GM18507 (cell line): ENCODE measurements at regions not wholly inside any gene's neighbourhood (a gene's known extent, or its start where the extent isn't known, plus 50 kb on each side); places are given as distances from the start of the nearest gene placed in this dataset.

Experiments used
- DNase-seq: peaks from one replicate; pipeline ENCODE4 v3.0.0; 2011; ENCODE audit warnings: low read depth; ENCODE audit not compliant: insufficient read length; ENCODE audit errors: extremely low spot score
- FAIRE-seq: peaks from 2 replicates; lab custom pipeline; 2011; peaks lifted over from hg19 to GRCh38; lab: Jason Lieb, UNC

DNA sequence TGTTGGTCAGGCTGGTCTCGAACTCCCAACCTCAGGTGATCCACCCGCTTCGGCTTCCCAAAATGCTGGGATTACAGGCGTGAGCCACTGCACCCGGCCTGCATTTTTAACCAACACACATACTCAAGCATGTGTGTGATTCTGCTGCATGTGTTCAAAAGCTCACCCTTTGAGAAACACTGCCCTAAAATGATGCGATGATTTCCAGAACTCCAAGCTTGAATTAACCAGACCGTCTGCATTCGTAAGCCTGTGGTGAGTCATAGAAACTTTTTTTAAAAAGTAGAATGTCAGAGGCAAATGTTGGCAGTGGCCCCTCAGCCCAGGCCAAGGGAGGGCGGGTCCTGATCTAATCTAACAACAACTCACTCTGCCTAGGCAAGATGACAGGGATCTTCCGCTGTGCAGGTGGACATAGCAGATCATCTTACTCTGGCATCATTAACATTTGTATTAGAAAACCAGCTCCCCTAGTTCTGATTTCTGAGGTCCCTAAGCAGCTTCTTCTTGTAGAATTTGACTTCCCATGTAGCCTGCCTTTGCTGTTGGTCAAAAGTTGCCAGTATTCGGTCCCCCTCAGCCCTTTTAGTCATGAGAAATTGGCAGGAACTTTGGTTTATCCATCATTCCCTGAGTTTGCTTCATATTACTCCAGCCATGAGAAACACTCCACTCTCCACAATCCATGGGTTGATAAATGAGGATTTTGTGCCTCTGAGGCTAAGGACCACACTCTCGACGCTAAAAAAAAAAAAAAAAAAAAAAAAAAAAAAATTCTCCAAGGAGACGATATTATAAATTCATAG lies 190.4 kb downstream of the SKIDA1 start:
- no peak for FAIRE-seq
- DNase-seq, result no peak

GRCh38 chr10:21330628-21331020 lies 194.9 kb downstream of the SKIDA1 start:
- FAIRE-seq (no peak), DNase-seq (no peak)

GRCh38 chr10:21329995-21330627 lies 195.4 kb downstream of the SKIDA1 start:
- no peak for FAIRE-seq
- DNase-seq, result no peak

DNA sequence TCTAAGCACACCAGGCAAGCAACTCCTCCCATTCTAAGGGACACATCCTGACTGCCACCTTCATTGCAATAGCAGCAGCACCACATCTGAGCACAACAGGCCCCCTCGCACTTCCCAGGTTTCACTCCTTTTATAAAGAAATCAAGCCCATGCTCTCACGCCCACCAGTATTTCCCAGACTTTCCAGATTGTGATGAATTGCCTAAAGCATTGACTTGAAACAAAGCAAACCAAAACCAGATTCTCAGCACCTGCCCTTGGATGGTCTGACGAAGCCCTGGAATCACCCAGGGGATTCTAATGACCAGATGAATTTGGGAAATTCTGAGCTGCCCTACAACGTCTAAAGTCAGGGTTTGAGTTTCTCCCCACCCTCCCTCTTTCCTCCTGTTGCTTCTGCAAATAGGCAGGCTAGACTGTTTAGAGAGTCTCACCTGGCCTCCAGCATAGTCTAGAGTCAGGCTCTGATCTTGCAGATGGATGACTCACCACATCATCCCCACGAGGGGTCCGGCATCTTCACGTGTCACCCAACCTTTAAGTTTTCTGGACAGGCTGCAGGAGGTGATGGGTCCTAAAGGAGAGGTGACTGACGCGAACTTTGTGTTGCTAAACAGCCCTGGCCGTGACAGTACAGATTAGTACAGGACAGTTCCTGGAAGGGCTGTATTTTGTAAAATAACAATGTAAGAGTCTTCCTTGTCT lies 198.0 kb downstream of the SKIDA1 start:
- DNase-seq (no peak), FAIRE-seq (no peak)

- FAIRE-seq (no peak), DNase-seq (no peak)
These were observed 198.7 kb downstream of the SKIDA1 start for GRCh38 chr10:21326594-21327288.

- DNase-seq (no peak), FAIRE-seq (no peak)
These were observed 206.8 kb downstream of the SKIDA1 start for GRCh38 chr10:21318540-21319167.

- DNase-seq (no peak), FAIRE-seq (no peak)
These were observed 207.6 kb downstream of the SKIDA1 start for GRCh38 chr10:21317902-21318301.

- FAIRE-seq (no peak), DNase-seq (no peak)
These were observed 209.7 kb downstream of the SKIDA1 start for GRCh38 chr10:21315645-21316220.

DNA sequence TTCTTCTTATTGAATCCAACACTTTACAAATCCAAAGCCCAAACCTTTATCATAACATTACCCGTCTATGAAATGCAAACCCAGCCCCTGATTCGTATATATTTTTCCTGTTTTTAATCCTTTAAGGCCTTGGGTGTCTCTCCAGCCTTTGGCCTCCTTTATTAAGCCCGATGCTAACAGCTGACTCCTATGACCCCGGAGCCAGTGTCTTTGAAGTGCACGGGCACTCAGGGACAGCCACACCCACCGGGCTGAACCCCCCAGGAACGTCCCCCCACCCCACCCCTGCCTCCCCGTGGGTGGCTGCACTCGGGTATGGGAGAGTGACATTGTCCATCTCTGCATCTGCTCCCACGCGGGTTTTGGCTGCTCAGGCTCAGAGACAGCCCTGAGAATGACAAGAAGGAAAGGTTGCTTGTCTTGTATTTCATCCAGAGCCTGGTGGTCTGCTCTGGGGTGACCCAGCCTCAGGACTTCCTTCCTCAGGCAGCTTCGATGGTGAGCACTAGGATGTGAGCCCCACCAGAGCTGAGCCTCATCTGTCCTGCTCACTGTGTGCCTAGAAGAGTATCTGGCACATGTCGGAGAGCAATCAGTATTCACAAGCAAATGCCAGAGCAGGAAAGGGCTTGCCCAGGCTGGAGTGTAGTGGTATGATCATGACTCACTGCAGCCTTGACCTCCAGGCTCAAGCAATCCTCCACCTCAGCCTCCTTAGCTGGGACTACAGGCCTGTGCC lies 210.4 kb downstream of the SKIDA1 start:
- FAIRE-seq (no peak), DNase-seq (no peak)

DNA sequence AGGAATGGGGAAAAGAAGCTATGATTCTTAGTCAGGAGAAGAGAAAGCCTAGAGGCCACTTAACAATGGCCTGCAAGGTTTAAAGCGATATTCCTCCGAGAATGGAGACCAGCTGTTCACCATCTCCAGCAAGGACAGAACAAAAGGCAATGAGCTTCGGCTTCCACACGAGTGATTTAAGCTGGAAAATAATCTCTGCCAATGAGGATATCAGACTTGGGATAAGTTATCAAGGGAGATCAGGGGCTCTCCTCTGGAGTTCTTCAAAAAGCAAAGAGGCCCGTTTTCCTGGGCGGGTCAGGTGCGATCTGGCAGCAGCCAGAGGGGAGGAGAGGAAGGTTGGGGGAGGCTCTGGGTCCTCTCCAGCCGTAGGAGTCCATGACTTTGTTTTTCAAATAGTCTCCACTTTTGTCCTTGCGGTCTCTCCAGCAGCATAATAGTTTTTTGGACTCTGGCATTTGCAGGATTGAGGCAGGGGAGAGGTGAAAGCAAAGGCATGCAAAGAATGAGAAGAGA lies 211.3 kb downstream of the SKIDA1 start:
- DNase-seq (no peak), FAIRE-seq (no peak)

GRCh38 chr10:21313691-21314090 lies 211.8 kb downstream of the SKIDA1 start:
- DNase-seq (no peak), FAIRE-seq (no peak)

- no peak for FAIRE-seq
- no peak for DNase-seq
These were observed 214.1 kb downstream of the SKIDA1 start for GRCh38 chr10:21311426-21311825.

DNA sequence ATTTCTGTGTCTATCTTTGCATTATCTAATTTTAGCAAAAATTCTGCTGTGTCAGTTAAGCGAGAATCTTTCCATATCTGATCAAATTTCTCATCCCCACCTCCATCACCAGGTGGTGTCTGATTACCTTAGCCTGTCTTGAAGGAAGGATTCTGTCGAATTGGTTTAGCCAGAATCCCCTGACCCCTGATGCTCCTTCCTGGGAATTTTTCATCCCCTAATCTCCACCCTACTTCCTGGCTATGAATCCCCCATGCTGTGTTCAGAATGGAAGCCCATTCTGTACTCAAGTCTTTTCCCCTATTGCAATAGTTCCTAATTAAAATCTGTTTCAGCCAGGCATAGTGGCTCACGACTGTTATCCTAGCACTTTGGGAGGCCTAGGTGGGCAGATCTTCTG lies 216.1 kb downstream of the SKIDA1 start:
- FAIRE-seq (no peak), DNase-seq (no peak)

DNA sequence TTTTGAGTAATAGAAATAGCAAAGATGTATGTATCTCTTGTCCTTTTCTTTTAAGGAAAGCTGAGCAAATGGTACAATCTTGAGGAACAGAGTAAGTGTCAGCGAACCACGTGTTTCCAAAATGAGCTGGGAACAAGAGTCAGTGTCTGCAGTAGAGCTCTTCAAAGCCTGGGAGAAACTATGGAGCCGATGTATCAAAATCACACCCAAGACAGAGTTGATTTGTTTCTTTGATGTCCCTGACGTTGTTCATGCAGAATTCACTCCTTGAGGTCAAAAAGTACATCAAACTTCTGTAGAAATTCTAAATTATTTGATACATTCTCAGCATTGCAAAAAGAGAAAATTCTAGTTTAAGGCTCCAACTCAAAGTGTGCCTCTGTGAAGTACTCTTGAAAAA lies 216.5 kb downstream of the SKIDA1 start:
- DNase-seq (no peak), FAIRE-seq (no peak)

- no peak for DNase-seq
These were observed 217.5 kb downstream of the SKIDA1 start for GRCh38 chr10:21308018-21308417.

GRCh38 chr10:21304608-21305007 lies 220.9 kb downstream of the SKIDA1 start:
- DNase-seq (no peak), FAIRE-seq (no peak)

More at GRCh38 chr10:21308018-21308417, 217.5 kb downstream of the SKIDA1 start:
- FAIRE-seq, result no peak

DNA sequence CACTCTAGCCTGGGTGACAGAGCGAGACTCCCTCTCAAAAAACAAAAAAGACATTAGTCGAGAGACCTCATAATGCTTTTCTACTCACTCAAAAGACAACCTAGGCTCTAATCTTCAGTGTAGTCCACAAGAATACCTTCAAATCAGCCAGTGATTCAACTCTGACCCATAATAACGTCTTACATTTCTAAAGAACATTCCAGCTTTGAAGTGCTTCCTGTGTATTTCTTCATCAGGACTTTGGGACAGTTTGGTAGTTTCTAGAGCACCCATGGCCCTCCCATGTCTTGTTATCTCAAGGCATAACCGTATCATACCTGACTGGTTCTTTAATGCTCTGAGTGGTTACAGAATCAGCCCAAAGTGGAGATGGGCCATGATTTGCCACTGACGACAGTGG lies 221.3 kb downstream of the SKIDA1 start:
- DNase-seq (no peak), FAIRE-seq (no peak)

- FAIRE-seq, result no peak
These were observed 224.9 kb downstream of the SKIDA1 start for GRCh38 chr10:21300551-21300950.

More at GRCh38 chr10:21300551-21300950, 224.9 kb downstream of the SKIDA1 start:
- DNase-seq, result no peak
